PC-9 (cell line): ENCODE measurements at regions not wholly inside any gene's neighbourhood (a gene's known extent, or its start where the extent isn't known, plus 50 kb on each side); places are given as distances from the start of the nearest gene placed in this dataset.

Experiments used
- BruUV-seq: library from RNA; stranded (reverse); fragments of 400-500 nt; replicated peaks from 2 replicates; lab custom pipeline; 2021; lab: Mats Ljungman, UMichigan
- CTCF ChIA-PET: fragments of 300-600 bp; sonication (Branson Sonifier 250); formaldehyde crosslinking; loops from one replicate; lab custom pipeline; 2022; ENCODE audit warnings: antibody characterized with exemption; lab: Charles Lee
- POLR2A ChIA-PET: fragments of 300-600 bp; sonication (Branson Sonifier 250); formaldehyde crosslinking; loops from one replicate; lab custom pipeline; 2022; ENCODE audit warnings: antibody characterized with exemption; ENCODE audit not compliant: unreplicated experiment; lab: Charles Lee
- DNase-seq, 2 experiments: peaks; one replicate each; pipeline versions ENCODE4 v3.0.0 to v3.0.0-alpha.2; 2015 to 2022; ENCODE audit warnings: mixed read lengths in 1 of 2
- H2AFZ ChIP-seq: fragments of 200-600 bp; sonication (generic); 2 replicates; pipeline ENCODE4 v1.8.1; 2017; ENCODE audit warnings: antibody characterized with exemption
- H3F3A ChIP-seq: fragments of 200-600 bp; sonication (generic); 2 replicates; pipeline ENCODE4 v1.8.1; 2017; ENCODE audit warnings: antibody characterized with exemption, mild to moderate bottlenecking, low read depth; ENCODE audit not compliant: insufficient read depth
- H3K27ac ChIP-seq: fragments of 200-600 bp; sonication (generic); 2 replicates; pipeline ENCODE4 v1.6.1; 2016; ENCODE audit warnings: mixed run types
- H3K27me3 ChIP-seq: fragments of 200-600 bp; sonication (generic); 2 replicates; pipeline ENCODE4 v1.6.1; 2016; ENCODE audit warnings: low read depth, mixed run types; ENCODE audit not compliant: insufficient read depth
- H3K36me3 ChIP-seq: fragments of 200-600 bp; sonication (generic); 2 replicates; pipeline ENCODE4 v1.6.1; 2016; ENCODE audit warnings: low read depth, mixed run types
- H3K4me1 ChIP-seq: fragments of 200-600 bp; sonication (generic); replicated peaks from 2 replicates; pipeline ENCODE4 v1.6.1; 2016; ENCODE audit warnings: mixed run types; ENCODE audit not compliant: insufficient read depth
- H3K4me2 ChIP-seq: fragments of 200-600 bp; sonication (generic); 2 replicates; pipeline ENCODE4 v1.6.1; 2017; ENCODE audit warnings: mixed run types
- H3K4me3 ChIP-seq: fragments of 200-600 bp; sonication (generic); 2 replicates; pipeline ENCODE4 v1.6.1; 2016; ENCODE audit warnings: mixed run types
- H3K79me2 ChIP-seq: fragments of 200-600 bp; sonication (generic); 2 replicates; pipeline ENCODE4 v1.6.1; 2017; ENCODE audit warnings: low read depth, mixed run types
- H3K9me2 ChIP-seq: fragments of 200-600 bp; sonication (generic); 2 replicates; pipeline ENCODE4 v1.8.1; 2017; ENCODE audit warnings: mild to moderate bottlenecking; ENCODE audit not compliant: insufficient read depth
- H3K9me3 ChIP-seq: fragments of 200-600 bp; sonication (generic); 2 replicates; pipeline ENCODE4 v1.8.1; 2016; ENCODE audit warnings: low read depth; ENCODE audit not compliant: insufficient read depth
- H4K20me1 ChIP-seq: fragments of 200-600 bp; sonication (generic); 2 replicates; pipeline ENCODE4 v1.8.1; 2017; ENCODE audit not compliant: insufficient read depth
- EZH2 ChIP-seq: fragments of 200-600 bp; sonication (generic); IDR thresholded peaks from 2 replicates; pipeline ENCODE4 v1.8.0; 2017; ENCODE audit warnings: antibody characterized with exemption, low read depth
- intact Hi-C: fragments of 100-400 bp; cut with micrococcal nuclease; formaldehyde crosslinking; loops from one replicate; pipeline ENCODE4 v1.10.0; 2022; ENCODE audit not compliant: unreplicated experiment
- TF ChIP-seq, protein P1 (sequence below): fragments of 200-600 bp; sonication (generic); conservative IDR thresholded peaks from 2 replicates; pipeline ENCODE4 v1.6.1; 2017; ENCODE audit warnings: mixed run types, antibody characterized with exemption, mild to moderate bottlenecking, moderate library complexity

- intact Hi-C loops = no loop called here
- ChIA-PET CTCF (no interaction called here), POLR2A (no interaction called here)
- H3K27ac ChIP-seq = no peak overlapping the region
- H3K9me2 ChIP-seq = no peaks in the 10 kb centered on the region
- H3K27me3 ChIP-seq = peaks cover 50% of the 10 kb centered on the region
- no peak overlapping the region for H2AFZ ChIP-seq
- no TSS peak for BruUV-seq
- H3K4me1 ChIP-seq = no peaks in the 10 kb centered on the region
- H3K79me2 ChIP-seq = no peaks in the 10 kb centered on the region
- H4K20me1 ChIP-seq = peaks cover 4% of the 10 kb centered on the region; the same call in 1 of the 2 replicates
- H3K36me3 ChIP-seq = no peaks in the 10 kb centered on the region
- H3K9me3 ChIP-seq = no peaks in the 10 kb centered on the region
- DNase-seq = no peak
- TF ChIP-seq, protein P1, sequence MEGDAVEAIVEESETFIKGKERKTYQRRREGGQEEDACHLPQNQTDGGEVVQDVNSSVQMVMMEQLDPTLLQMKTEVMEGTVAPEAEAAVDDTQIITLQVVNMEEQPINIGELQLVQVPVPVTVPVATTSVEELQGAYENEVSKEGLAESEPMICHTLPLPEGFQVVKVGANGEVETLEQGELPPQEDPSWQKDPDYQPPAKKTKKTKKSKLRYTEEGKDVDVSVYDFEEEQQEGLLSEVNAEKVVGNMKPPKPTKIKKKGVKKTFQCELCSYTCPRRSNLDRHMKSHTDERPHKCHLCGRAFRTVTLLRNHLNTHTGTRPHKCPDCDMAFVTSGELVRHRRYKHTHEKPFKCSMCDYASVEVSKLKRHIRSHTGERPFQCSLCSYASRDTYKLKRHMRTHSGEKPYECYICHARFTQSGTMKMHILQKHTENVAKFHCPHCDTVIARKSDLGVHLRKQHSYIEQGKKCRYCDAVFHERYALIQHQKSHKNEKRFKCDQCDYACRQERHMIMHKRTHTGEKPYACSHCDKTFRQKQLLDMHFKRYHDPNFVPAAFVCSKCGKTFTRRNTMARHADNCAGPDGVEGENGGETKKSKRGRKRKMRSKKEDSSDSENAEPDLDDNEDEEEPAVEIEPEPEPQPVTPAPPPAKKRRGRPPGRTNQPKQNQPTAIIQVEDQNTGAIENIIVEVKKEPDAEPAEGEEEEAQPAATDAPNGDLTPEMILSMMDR = no peak
- TF ChIP-seq EZH2 = no peak
- no peaks in the 10 kb centered on the region for H3F3A ChIP-seq
- H3K4me2 ChIP-seq = no peak overlapping the region
- H3K4me3 ChIP-seq = no peak overlapping the region
Measured at GRCh38 chr21:9759972-9760371, 761.4 kb upstream of the TPTE start.

- H3K4me3 ChIP-seq = no peak overlapping the region
- no peaks in the 10 kb centered on the region for H3K79me2 ChIP-seq
- no peaks in the 10 kb centered on the region for H3K9me3 ChIP-seq
- H3K27ac ChIP-seq = no peak overlapping the region
- POLR2A ChIA-PET = no interaction called here
- TF ChIP-seq, protein P1 = no peak
- no peak for TF ChIP-seq EZH2
- H3K9me2 ChIP-seq = no peaks in the 10 kb centered on the region
- no peak overlapping the region for H3K4me2 ChIP-seq
- no peak overlapping the region for H2AFZ ChIP-seq
- no peaks in the 10 kb centered on the region for H3K4me1 ChIP-seq
- no peaks in the 10 kb centered on the region for H3K36me3 ChIP-seq
- intact Hi-C loops = no loop called here
- no TSS peak for BruUV-seq
- CTCF ChIA-PET = no interaction called here
- DNase-seq = no peak
- no peaks in the 10 kb centered on the region for H3F3A ChIP-seq
- peaks cover 4% of the 10 kb centered on the region; the same call in 1 of the 2 replicates for H4K20me1 ChIP-seq
- H3K27me3 ChIP-seq = peaks cover 49% of the 10 kb centered on the region
Measured at GRCh38 chr21:9760398-9761074, 760.8 kb upstream of the TPTE start.

- DNase-seq = no peak
- POLR2A ChIA-PET = no interaction called here
- Histone ChIP-seq H3K27me3 (peaks cover 34% of the 10 kb centered on the region), H4K20me1 (peaks cover 4% of the 10 kb centered on the region; the same call in 1 of the 2 replicates), H3K4me2 (no peak overlapping the region), H3F3A (no peaks in the 10 kb centered on the region), H3K9me2 (no peaks in the 10 kb centered on the region), H3K36me3 (no peaks in the 10 kb centered on the region), H3K79me2 (no peaks in the 10 kb centered on the region), H2AFZ (no peak overlapping the region), H3K4me3 (no peak overlapping the region), H3K4me1 (no peaks in the 10 kb centered on the region), H3K27ac (no peak overlapping the region), H3K9me3 (no peaks in the 10 kb centered on the region)
- CTCF ChIA-PET = no interaction called here
- BruUV-seq = no TSS peak
- intact Hi-C loops = no loop called here
- TF ChIP-seq, protein P1 = no peak
- TF ChIP-seq EZH2 = no peak
Measured at GRCh38 chr21:9763306-9763705, 758.1 kb upstream of the TPTE start.
